Endodermal cell (in vitro differentiated cells): ENCODE measurements at regions not wholly inside any gene's neighbourhood (a gene's known extent, or its start where the extent isn't known, plus 50 kb on each side); places are given as distances from the start of the nearest gene placed in this dataset.

Source experiments
- DNase-seq: peaks from one replicate; pipeline ENCODE4 v3.0.0-alpha.2; 2017
- H3K27ac ChIP-seq: 2 replicates; pipeline ENCODE4 v1.5.1; 2013; ENCODE audit warnings: mild to moderate bottlenecking, low read depth, low read length, moderate library complexity
- H3K27me3 ChIP-seq: 2 replicates; pipeline ENCODE4 v1.6.1; 2013; ENCODE audit warnings: mild to moderate bottlenecking, low read length, moderate library complexity; ENCODE audit not compliant: insufficient read depth, control insufficient read depth, poor library complexity, severe bottlenecking
- H3K36me3 ChIP-seq: 2 replicates; pipeline ENCODE4 v1.7.0; 2013; ENCODE audit warnings: mild to moderate bottlenecking, low read length, moderate library complexity; ENCODE audit not compliant: control insufficient read depth, insufficient read depth
- H3K4me1 ChIP-seq: one replicate; pipeline ENCODE4 v1.7.0; 2013; ENCODE audit warnings: low read length; ENCODE audit not compliant: control insufficient read depth, insufficient read depth
- H3K4me3 ChIP-seq: 2 replicates; pipeline ENCODE4 v1.5.1; 2013; ENCODE audit warnings: mild to moderate bottlenecking, low read length, moderate library complexity
- H3K9ac ChIP-seq: 2 replicates; pipeline ENCODE4 v1.6.1; 2013; ENCODE audit warnings: mild to moderate bottlenecking, low read length, moderate library complexity; ENCODE audit not compliant: poor library complexity, severe bottlenecking; ENCODE audit errors: extremely low read depth
- H3K9me3 ChIP-seq: 2 replicates; pipeline ENCODE4 v1.6.1; 2013; ENCODE audit warnings: mild to moderate bottlenecking, low read length, moderate library complexity; ENCODE audit not compliant: control insufficient read depth
- H3K27ac Mint-ChIP-seq: 2 replicates; pipeline ENCODE4 v1.8.0; 2020; ENCODE audit warnings: mixed read lengths
- H3K27me3 Mint-ChIP-seq: 2 replicates; pipeline ENCODE4 v1.8.0; 2021; ENCODE audit warnings: mild to moderate bottlenecking, mixed read lengths; ENCODE audit not compliant: insufficient read depth
- H3K36me3 Mint-ChIP-seq: 2 replicates; pipeline ENCODE4 v1.8.0; 2020; ENCODE audit warnings: low read depth, mixed read lengths
- H3K4me1 Mint-ChIP-seq: 2 replicates; pipeline ENCODE4 v1.8.0; 2020; ENCODE audit warnings: mixed read lengths
- H3K4me3 Mint-ChIP-seq: 2 replicates; pipeline ENCODE4 v1.8.0; 2020; ENCODE audit warnings: mild to moderate bottlenecking, moderate library complexity, mixed read lengths
- H3K9me3 Mint-ChIP-seq: 2 replicates; pipeline ENCODE4 v1.8.0; 2020; ENCODE audit warnings: mild to moderate bottlenecking, mixed read lengths
- CTCF ChIP-seq: fragments of 200-600 bp; sonication (generic); conservative IDR thresholded peaks from 2 replicates; pipeline ENCODE4 v1.5.0; 2021; ENCODE audit warnings: antibody characterized with exemption, mild to moderate bottlenecking
- WGBS, 2 experiments: methylation state at CpG; one replicate each; pipeline versions ENCODE4 v1.1.5 to v1.1.7; 2013; ENCODE audit warnings: missing lambda C conversion rate in 2 of 2, mixed read lengths in 1 of 2; ENCODE audit not compliant: insufficient coverage in 1 of 2, insufficient read length in 1 of 2; 5-methylcytosine and 5-hydroxymethylcytosine counted together

DNA sequence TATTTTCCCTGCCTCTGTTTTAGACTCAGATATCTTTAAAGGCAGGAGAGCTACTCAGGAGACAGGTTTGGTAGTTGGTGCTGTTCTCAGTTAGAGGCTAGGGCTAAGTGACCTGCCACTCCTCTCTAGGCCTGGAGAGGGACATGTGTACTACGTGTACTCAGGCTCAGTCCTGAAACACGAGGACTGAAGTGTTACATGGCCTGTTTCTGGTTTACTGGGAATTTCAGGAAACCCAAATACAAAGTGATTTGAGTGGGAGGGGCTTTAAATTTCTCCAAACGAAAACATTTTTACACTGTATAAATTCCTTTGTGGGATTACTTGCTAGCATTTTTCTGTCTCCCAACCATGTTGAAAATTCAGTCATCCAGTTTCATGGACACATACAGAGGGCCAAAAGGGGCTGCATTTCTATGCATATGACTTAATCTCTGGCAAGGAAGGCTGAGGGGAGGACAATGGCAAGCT lies 343.3 kb downstream of the CYP26B1 start:
- DNase-seq, result peak; percentile 33
- Histone ChIP-seq H3K27me3 (peaks cover 19% of the 10 kb centered on the region), H3K9me3 (no peaks in the 10 kb centered on the region), H3K36me3 (no peaks in the 10 kb centered on the region), H3K4me1 (no peaks in the 10 kb centered on the region), H3K27ac (no peak overlapping the region), H3K9ac (no peak overlapping the region), H3K4me3 (no peak overlapping the region)
- Mint-ChIP-seq H3K4me1 (no peaks in the 10 kb centered on the region), H3K4me3 (no peak overlapping the region), H3K36me3 (no peaks in the 10 kb centered on the region), H3K27me3 (peaks cover 2% of the 10 kb centered on the region), H3K27ac (no peak overlapping the region), H3K9me3 (no peaks in the 10 kb centered on the region)
- peak; percentile 45 for TF ChIP-seq CTCF
- 69 to 70% methylated on average over 2 to 3 of the region's 3 CpGs for WGBS, 2 experiments

DNA sequence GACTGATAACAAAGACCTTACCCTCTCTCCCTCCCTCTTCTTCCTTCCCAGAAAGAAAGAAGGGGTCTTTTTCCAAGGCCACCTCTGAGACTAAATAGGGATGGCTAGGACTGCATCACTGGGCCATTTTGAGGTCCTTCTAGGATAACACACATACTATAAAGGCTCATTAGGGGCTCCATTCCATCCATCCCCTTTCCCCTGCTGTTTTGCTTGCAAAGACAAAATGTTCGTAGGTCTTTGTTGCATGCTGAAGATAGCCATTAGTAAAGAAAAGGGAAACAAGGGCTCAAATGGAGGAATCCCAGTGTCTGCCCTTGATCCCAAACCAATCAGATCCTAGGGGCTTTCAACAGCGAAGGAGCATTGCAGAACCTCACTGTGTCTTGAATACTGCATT lies 344.3 kb downstream of the CYP26B1 start:
- no peaks in the 10 kb centered on the region for H3K4me1 ChIP-seq
- H3K9me3 ChIP-seq, result no peaks in the 10 kb centered on the region
- H3K36me3 ChIP-seq, result no peaks in the 10 kb centered on the region
- peaks cover 19% of the 10 kb centered on the region for H3K27me3 ChIP-seq
- H3K4me3 ChIP-seq, result no peak overlapping the region
- H3K27ac Mint-ChIP-seq, result no peak overlapping the region
- H3K27me3 Mint-ChIP-seq, result peaks cover 2% of the 10 kb centered on the region
- DNase-seq, result peak; percentile 7
- no peaks in the 10 kb centered on the region for H3K36me3 Mint-ChIP-seq
- 21% methylated on average over 2 of the region's 2 CpGs; no CpG with 5 or more reads in 1 of the 2 experiments for WGBS, 2 experiments
- H3K4me3 Mint-ChIP-seq, result no peak overlapping the region
- H3K27ac ChIP-seq, result no peak overlapping the region
- H3K9ac ChIP-seq, result no peak overlapping the region
- no peak for TF ChIP-seq CTCF
- no peaks in the 10 kb centered on the region for H3K9me3 Mint-ChIP-seq
- no peaks in the 10 kb centered on the region for H3K4me1 Mint-ChIP-seq

GRCh38 chr2:71802556-71802955 lies 345.1 kb downstream of the CYP26B1 start:
- Mint-ChIP-seq H3K27me3 (peaks cover 2% of the 10 kb centered on the region), H3K27ac (no peak overlapping the region), H3K4me1 (no peaks in the 10 kb centered on the region), H3K9me3 (no peaks in the 10 kb centered on the region), H3K4me3 (no peak overlapping the region), H3K36me3 (no peaks in the 10 kb centered on the region)
- WGBS, 2 experiments, result 93 to 100% methylated on average over 1 to 3 of the region's 3 CpGs
- no peak for TF ChIP-seq CTCF
- no peaks in the 10 kb centered on the region for H3K4me1 ChIP-seq
- no peak overlapping the region for H3K9ac ChIP-seq
- no peak overlapping the region for H3K27ac ChIP-seq
- DNase-seq, result peak; percentile 26
- no peaks in the 10 kb centered on the region for H3K9me3 ChIP-seq
- no peak overlapping the region for H3K4me3 ChIP-seq
- peaks cover 19% of the 10 kb centered on the region for H3K27me3 ChIP-seq
- H3K36me3 ChIP-seq, result no peaks in the 10 kb centered on the region
